Esophagus mucosa (tissue), 1 donor: ENCODE measurements at regions not wholly inside any gene's neighbourhood (a gene's known extent, or its start where the extent isn't known, plus 50 kb on each side); places are given as distances from the start of the nearest gene placed in this dataset.

Experiments
- ATAC-seq: fragments of 200-7000 bp; cut with Tn5 transposase; one replicate; pipeline ENCODE4 v1.9.1; 2020
- donor health status: DM: yes; HTN: yes; CAD: no.

- no peak for ATAC-seq
These were observed 104.8 kb downstream of the HLX start for GRCh38 chr1:220983877-220984635.

DNA sequence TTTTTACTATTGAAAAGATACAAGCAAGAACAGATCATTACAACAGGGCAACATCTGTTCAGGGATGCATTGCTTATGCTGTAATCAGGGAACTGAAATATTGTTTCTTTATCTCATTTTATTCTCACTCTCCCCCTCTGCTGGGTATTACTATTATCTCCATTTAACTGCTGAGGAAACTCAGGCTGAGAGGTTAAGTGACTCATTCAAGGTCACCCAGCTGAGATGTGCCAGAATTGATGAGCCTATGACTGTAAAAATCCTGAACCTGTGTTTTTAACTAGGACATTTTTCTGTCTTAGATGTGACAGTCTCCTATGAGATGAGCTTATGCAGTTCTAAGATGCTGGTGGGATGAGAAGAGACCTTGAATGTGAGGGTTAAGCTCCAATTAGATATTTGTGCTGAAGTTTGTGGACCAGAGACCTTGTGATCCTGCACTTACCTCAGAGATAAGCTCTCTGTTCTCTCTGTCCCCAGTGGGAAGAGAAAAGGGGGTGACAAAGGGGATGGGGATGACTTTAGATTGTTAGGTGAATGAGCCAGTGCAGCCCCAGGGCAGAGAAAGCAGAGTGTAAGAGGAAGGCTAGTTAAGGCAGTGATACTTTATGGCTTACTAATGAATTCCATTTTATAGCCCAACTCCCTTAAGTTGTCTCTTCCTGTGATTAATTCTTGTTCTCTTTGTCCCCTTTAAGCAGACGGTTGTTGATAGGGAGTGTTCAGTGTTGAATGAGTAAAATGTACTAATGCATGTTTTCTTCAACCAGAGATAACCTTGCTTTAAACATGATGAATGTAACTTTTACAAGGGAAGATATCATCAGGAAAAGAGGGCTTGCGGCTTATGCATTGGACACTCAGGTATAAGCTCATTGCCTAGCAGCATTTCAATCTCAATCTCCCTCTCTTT is 111.4 kb downstream of the HLX start:
- no peak for ATAC-seq

DNA sequence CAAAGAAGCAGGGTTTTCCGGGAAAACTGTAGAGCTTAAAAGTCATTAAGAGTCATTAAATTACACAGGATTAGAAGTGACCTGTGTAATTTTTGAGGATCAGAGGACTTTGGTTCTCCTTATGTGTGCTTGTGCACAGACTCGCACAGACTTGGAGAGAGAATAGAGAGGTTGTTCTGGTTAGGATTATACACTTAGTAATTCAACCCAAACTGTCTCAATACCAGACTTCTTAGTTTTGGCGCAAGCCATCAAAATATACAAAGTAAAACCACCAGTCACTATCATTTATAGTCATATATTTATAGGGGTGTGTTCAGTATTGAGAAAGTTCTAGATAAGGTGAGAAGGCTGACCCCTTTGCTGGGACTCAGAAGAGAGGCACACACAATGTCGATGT is 112.3 kb downstream of the HLX start:
- ATAC-seq, result no peak

DNA sequence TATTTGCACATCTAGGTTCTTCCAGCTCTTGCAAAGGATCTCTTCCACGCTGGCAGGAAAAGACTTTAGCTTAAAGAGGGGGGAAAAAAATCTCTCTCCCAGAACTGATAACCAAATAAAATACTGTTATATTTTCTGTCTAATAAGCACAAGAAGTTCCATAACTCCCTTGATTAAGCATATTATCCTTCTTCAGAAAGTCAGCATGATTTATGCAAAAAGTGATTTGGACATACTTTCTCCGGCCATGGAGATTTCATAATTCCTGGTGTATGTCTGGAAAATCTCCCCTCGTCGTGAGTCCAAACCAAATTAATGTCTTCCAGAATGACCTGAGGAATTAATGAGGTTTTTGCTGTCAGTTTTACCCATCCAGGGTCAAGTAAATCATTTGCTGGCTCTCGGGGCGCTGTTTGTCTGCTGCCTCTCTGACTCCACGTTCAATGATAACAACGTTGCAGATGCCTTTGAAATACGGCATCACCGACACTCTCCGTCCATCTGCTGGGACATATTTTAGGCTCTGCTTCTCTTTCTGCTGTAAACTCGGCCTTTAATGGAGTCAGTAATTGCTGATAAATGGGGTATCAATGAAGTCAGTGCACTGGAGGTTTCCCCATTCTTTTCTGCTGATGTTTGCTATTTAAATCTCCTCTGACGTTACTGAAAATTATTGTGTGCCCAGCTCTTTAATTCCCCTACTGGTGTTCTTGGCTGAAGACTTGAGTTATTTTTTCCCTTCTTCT is 112.9 kb downstream of the HLX start:
- ATAC-seq, result no peak

GRCh38 chr1:220992705-220993052 is 113.4 kb downstream of the HLX start:
- no peak for ATAC-seq

DNA sequence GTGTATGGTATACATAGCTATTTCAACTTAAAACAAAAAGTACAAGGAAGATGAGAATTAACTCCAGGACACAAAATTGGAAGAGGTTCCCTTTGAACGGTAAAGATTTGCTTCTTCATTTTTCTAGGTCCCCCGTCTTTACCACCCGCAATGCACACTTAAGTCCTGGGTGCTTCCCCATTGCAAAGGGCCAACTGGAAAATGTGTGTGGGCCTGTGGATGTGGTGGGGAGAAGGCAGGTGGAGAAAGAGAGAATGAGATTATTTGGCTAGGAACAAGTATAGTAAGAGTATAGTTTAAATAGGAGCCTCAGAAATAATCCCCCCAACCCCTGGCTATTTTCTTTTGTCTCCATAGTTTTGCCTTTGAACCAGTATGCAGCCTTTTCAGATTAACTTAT is 115.4 kb downstream of the HLX start:
- ATAC-seq, result no peak

- ATAC-seq, result no peak
These were observed 118.5 kb downstream of the HLX start for GRCh38 chr1:220997791-220998190.

GRCh38 chr1:220999872-221000863 is 120.9 kb downstream of the HLX start:
- no peak for ATAC-seq

DNA sequence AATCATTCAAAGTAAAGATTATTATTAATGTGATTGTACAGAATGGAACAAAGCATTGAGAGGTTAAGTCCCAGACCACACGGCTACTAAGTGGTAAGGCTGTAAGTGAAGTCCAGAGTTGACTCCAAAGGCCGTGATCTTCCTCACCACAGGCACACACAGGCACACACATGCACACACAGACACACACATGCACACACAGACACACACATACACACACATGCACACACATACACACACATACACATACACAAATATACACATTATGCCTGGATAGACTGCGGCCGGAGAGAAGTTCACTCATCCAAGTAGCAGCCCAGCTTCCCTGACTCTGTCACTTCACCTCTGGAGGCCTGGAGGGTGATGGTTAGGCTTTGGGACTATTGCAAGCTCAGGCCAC is 121.9 kb downstream of the HLX start:
- no peak for ATAC-seq

DNA sequence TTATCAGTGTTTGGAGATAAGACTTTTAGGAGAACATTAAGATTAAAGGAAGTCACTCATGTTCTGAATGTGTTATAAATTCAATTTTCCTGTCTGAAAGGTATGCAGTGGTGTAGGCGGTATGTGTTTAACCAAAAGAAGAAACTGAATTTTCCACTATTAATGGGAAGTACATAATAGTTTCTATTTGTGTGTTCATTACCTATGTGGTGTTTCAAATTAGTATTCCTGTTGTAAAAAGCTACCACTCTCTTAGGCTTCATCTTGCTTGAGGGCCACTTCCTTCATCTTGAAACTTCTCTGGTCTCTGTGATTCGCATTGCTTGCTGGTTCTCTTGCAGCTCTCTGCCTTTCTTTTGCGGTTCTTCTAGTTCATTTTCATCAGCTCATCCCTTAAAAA is 123.4 kb downstream of the HLX start:
- no peak for ATAC-seq

DNA sequence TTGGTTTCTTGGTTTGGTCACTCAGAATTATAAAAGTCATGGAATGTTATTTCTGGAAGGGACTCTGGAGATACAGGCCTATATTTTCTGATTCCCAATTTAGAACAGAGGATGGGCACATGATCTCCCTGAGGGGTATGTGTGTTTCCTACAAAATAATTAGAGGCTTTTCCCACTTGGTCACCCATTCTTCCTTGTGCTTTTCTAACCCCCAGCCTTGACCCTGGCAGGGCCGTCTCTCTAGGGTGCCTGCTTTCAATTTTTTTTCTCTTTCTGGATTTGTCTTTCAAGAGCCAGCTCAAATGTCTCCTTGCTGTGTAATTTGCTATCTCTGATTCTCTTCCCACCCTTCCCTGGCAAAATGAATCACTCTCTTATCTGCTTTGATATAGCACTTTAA is 131.9 kb downstream of the HLX start:
- no peak for ATAC-seq

DNA sequence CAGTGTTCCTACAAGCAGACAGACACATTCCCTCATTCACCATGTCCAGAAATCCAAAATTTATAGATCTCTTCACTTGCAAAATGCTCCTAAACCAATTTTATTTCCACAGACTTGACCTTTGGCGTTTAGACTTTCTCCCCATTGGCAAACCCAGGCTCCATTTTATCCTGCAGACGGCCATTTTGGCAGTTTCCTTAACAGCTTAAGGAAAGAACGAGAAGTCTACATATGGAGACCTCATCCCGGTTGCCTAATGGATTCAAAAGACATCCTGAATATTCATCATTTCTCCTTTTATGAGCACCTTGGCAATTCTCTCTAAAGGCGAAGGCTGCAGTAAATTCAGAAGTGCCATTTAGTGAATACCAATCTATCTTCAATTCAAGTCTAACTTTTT is 132.9 kb downstream of the HLX start:
- no peak for ATAC-seq

DNA sequence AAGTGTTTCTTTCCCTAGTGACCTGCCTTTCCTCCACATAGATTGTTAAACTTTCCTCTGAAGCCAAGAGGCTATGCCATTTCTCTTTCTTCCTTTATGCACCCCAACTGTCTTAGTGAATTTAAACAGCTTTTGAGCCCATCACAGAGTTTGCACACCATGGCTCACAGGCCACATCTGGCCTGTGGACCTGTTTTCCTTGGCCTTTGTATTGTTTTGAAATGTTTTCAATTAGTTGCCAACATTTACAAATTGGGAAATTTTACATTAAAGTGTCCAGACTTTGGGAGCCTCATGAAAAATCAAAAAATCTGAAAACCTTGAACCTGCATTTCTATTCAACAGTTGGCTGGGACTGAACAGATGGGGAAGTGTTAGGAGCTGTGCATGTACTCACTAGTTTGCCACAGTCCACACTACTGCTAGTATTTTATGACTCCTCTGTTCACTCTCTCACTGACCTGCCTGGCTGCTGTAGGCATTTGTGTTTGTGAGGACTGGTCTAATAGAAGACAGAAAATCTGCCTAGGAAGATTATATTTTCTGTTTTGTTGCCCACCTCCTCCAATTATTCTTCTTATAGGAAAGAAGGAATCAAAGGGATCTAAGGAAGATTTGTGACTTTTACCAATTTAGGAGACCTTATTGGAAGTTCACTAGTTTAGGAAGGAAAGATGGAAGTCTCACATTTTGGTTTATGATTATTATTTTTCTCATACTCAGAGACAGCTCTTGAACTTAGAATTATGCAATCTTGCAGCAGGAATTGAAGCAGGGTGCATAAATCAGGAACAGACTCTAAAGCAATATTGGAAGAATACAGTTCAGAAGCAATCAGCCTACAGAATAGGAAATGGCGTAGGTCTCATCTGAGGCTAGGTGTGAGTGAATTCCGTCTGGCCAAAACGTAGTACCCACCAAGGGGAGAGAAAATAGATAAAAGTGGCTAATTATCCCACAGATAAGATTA is 134.7 kb downstream of the HLX start:
- no peak for ATAC-seq

DNA sequence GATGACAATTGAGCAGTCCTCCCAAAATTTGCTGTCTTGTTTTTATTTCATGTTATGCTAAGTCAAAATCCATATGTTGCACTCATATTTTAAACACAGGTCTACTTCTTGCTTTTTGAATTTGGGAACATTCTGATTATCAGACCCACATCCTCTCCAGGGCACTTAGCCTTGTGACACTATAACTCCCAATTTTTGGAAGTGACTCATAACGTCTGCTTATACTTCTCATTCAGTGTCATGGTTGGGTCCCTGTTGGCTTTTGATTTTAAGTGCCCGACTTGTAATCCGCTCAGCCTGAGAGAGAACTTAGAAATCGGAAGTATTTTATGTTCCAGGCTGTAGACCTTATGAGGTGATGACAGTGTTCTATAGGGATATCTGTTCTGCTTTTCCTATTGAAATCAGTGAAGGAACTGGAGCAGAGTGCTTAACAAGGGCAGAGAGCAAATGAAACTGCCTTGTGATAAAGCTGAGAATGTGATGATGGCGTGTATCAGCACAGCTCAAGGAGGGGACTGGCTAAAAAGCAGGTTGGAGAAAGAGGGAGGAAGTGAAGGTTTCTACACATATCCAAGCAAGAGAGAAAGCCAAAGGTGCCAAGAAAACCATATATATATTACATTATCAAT is 136.0 kb downstream of the HLX start:
- ATAC-seq, result no peak

DNA sequence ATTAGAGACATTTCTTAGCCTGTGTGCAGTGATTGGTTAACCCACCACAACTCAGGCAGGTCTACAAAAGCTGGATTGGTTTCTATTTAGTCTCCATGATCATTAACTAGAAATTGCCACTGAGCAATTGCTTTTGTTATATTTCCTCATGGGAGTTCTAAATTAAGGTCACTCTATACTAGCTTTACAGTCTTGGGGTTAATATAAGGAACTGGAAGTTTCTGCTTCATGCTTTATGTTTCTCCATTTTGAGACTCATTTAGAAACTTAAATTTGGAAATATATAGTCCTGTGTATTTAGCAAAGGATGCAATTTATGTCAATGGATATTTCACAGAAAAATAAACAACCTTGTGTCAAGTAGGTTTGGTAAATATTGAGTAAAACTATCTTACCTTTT is 137.5 kb downstream of the HLX start:
- no peak for ATAC-seq

DNA sequence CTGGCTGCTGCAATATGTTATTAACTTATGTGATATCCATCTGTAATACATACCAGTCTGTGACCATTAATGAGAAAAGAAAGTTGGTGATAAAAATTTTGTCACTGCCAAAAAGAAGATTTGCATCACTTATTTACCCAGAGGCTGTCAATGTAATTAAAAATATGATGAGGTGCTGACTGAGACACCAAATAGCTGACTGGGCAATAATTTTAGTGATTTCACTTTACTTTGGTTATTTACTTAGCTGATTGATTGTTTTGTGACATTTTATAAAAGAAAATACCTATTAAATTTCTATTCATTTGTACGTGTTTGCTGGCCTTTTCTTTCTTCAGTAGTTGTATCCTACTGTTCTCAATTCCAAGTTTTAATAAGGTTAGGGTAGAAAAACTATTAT is 139.2 kb downstream of the HLX start:
- ATAC-seq, result no peak

DNA sequence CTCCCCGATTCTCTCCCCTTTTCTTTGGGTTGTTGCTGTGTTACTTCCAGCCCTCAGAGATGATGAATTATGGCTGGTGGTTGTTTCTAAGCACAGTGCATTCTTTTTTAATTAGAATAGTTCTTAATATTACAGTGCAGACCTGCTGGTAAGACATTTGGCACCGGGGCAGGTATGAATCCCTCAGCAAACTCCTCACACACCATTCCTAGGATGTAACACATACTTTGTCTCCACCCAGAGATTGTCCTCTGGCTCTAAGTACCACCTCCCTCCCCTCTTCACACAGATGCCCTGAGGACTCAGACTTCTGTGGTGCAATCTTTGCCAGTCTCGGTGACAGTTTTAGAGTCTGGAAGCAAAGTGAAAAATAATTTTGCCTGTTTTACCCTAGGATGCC is 143.1 kb downstream of the HLX start:
- no peak for ATAC-seq

GRCh38 chr1:221023482-221023881 is 144.2 kb downstream of the HLX start:
- no peak for ATAC-seq

DNA sequence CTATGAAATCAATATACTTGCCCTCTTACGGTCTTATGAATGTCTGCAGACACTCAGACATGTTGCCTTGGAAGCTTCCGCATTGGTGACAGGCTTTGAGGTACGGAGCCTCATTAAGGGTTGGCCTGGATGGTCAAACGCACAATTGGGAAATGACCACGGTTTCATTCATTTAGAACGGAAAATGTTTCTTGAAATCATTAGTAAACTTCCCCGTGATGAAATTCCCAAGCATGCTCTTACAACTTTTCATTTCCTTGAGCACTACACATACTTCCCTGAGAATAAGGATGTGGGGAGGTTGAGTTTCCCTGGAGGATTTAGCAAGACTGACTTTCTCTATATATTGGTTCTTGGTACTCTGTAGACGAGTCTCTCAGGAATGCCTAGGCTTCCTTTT is 146.3 kb downstream of the HLX start:
- no peak for ATAC-seq

GRCh38 chr1:221025956-221026355 is 146.7 kb downstream of the HLX start:
- ATAC-seq, result no peak
